HS-5 (cell line): ENCODE measurements at regions not wholly inside any gene's neighbourhood (a gene's known extent, or its start where the extent isn't known, plus 50 kb on each side); places are given as distances from the start of the nearest gene placed in this dataset.
"Not testable (repeated sequence)": the region's sequence is repeated elsewhere in the genome, so short reads cannot be mapped to it uniquely, and the experiment has no call there.

ENCODE experiments used
- DNase-seq: peaks from one replicate; pipeline ENCODE4 v3.0.0-alpha.2; 2012; ENCODE audit warnings: low read depth

DNA sequence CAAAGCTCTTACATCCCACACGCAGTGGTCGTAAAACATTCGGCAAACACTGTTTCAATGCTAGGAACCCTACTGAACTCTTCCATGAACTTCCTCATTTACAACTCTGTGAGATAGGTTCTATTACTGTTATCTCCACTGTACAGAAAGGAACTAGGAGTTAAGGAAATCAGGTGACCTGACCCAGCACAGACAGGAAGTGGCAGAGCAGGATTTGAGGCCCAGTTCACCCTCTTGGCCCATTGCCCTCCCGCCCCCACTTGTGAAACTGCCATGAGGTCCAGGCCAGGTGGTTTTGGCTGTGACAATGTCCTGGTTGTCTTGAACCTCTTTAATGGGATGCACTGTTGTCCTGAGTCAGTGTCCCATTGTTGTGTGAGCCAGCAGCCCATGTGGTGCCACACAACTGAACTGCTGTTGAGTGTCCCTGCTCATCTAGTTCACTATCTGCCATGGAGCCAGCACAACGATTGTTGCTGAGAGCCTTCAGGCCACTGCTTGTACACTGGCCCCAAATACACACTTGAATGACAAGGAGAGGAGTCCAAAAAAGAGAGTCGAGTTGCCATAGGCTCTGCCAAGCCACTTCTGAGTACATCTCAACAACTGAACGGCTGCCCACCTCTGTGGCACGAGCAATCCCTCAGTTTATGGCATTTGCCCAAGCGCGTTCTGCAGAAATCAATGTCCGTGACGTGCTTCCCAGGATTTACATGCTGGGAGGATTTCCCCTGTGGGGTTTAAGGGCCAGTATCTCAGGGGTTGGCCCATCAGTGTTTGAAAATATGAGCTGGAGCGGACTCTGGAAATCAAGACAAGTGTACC is 484.6 kb downstream of the TSHZ3 start:
- DNase-seq = no peak

- DNase-seq = no peak
These were observed 486.4 kb downstream of the TSHZ3 start for GRCh38 chr19:30862876-30863275.

GRCh38 chr19:30861919-30862318 is 487.3 kb downstream of the TSHZ3 start:
- no peak for DNase-seq

- no peak for DNase-seq
These were observed 485.8 kb downstream of the ZNF536 start for GRCh38 chr19:30857966-30858490.

- DNase-seq = no peak
These were observed 485.2 kb downstream of the ZNF536 start for GRCh38 chr19:30857388-30857787.

GRCh38 chr19:30856786-30857185 is 484.6 kb downstream of the ZNF536 start:
- no peak for DNase-seq

DNA sequence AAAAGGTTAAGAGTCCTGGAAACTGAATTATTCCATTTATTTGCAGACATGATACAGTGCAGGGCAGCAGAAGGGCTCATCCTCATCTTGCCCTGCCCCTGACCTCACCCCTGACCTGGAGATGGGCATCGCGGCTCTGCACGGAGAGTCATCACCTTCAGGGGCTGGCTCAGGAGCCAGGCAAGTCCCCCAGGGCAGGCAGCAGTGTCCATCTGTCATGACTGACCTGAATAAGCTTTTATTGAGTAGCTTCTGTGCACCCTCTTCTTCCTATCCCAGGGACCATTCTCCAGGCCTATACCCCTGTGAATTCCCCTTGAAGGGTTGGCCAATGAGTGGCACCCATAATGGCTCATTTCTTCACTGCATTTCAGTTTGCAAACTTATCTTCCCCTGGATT is 484.2 kb downstream of the ZNF536 start:
- DNase-seq = no peak

- no peak for DNase-seq
These were observed 483.3 kb downstream of the ZNF536 start for GRCh38 chr19:30855442-30855841.

- DNase-seq = no peak
These were observed 482.5 kb downstream of the ZNF536 start for GRCh38 chr19:30854661-30855060.

GRCh38 chr19:30854207-30854606 is 482.0 kb downstream of the ZNF536 start:
- DNase-seq = no peak

- no peak for DNase-seq
These were observed 480.9 kb downstream of the ZNF536 start for GRCh38 chr19:30853036-30853435.

- no peak for DNase-seq
These were observed 480.0 kb downstream of the ZNF536 start for GRCh38 chr19:30852168-30852567.

DNA sequence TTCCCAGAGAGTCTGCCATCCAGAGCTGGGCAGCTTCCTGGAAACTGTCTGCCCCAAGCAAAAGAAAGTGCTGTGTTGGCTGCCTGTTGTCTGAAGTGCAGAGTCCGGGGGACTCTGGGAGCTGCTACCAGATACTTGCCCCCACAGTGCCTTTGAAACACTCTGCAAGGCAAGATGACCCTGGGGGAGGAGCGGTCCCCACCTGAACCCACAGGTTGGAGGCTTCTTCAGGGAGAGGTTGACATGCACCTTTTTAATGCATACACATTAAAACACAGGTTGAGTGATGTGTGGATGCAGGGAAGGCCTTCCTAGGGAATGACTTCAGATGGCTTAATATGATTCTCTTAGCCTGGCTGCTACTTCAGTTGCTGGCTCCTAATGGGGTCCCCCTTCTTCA is 479.5 kb downstream of the ZNF536 start:
- no peak for DNase-seq

- DNase-seq = no peak
These were observed 476.6 kb downstream of the ZNF536 start for GRCh38 chr19:30848636-30849425.

DNA sequence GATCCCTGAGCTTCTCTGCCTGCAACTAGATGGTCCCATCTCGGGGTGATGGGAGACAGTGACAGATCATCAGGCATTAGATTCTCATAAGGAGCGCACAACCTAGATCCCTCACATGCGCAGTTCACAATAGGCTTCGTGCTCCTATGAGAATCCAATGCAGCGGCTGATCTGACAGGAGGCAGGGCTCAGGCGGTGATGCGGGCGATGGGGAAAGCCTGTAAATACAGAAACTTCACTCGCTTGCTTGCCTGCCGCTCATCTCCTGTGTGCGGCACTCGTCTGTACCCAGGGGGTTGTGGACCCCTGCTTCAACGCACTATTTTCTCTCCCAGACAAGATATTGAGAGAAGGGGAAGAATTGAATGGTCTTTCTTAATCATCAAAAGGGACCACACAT is 473.9 kb downstream of the ZNF536 start:
- no peak for DNase-seq

DNA sequence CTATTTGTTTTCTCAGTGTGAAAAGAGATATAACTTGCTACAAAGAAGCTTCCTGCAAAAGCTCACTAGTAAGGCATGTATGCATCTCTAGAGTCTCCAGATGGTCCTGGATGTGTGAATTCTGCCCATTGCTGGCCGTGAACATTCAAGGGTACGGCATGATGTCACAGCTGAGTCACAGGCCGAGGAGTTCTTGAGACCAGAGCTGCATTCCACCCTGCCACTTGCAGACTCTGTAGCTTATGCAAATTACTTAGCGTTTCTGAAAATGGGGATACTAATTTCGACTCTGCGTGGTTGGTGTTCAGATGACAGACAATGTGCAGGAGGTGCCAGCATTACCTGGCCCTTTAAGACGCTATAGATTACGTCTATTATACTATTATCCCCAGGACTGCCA is 470.7 kb downstream of the ZNF536 start:
- no peak for DNase-seq

- no peak for DNase-seq
These were observed 469.8 kb downstream of the ZNF536 start for GRCh38 chr19:30841934-30842333.

DNA sequence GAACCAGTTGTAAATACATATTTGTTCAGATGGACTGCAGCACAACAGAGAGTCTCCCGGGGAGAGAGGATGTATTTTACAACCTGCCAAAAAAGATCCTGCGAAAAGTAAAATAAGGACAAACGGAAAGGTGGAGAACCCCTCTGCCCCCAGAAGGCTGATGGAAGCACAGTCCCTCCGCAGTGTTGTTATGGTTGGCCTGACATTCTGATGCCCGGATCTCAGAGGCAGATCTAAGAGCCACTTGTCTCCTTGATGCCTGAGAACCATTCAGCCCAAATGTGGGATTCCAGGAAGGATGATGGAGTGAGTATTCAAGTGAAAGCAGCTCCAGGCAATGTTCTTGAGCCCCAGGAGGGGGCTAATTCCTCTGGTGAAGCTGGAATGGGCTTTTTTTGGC is 458.7 kb downstream of the ZNF536 start:
- no peak for DNase-seq

DNA sequence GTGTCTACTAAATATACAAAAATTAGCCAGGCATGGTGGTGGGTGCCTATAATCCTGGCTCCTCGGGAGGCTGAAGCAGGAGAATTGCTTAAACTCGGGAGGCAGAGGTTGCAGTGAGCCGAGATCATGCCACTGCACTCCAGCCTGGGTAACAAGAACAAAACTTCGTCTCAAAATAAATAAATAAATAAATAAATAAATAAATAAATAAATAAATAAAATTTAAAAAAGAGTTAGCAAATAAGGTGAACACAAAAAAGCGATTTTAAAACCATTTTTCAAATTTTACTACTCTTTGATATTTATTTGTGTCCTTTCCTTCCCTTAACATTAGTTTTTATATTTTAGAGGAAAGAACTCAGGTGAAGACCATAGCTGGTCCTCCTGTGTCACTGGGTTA is 453.3 kb downstream of the ZNF536 start:
- not testable (repeated sequence) for DNase-seq

- DNase-seq = no peak
These were observed 452.6 kb downstream of the ZNF536 start for GRCh38 chr19:30824809-30825208.

GRCh38 chr19:30817965-30818567 is 445.9 kb downstream of the ZNF536 start:
- DNase-seq = no peak

DNA sequence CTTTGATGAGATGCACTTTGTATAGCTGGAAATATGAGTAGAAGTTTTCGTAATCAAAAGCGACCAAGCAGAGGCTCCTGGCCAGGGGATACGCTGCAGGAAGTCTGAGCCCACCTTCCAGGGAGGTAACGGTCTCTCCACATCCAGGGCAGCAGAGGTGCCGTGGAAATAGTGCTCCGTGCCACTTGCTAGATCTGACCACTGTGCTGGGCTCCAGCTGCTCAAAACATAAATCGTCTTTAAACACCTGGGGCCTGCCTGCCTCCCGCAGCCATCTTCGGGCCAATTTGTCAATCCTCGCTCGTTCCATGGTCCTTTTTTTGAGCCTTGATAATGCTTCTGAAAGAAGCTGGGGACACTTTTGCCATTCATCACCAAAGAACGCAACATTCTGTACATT is 445.0 kb downstream of the ZNF536 start:
- no peak for DNase-seq
